Fibroblast of lung (primary cell): ENCODE measurements at regions not wholly inside any gene's neighbourhood (a gene's known extent, or its start where the extent isn't known, plus 50 kb on each side); places are given as distances from the start of the nearest gene placed in this dataset.

ENCODE experiments used
- DNase-seq, 2 donors: peaks; one replicate each; pipeline versions ENCODE4 v3.0.0 to v3.0.0-alpha.2; 2010; ENCODE audit warnings: low read depth in 2 of 2
- H2AFZ ChIP-seq: 2 replicates; pipeline ENCODE4 v1.5.1; 2012; ENCODE audit warnings: low read length, control low read depth, inconsistent platforms
- H3K27ac ChIP-seq: 2 replicates; pipeline ENCODE4 v1.5.1; 2011; ENCODE audit warnings: low read length, control low read depth; ENCODE audit not compliant: insufficient read depth
- H3K27me3 ChIP-seq: 2 replicates; pipeline ENCODE4 v1.5.1; 2011; ENCODE audit warnings: mild to moderate bottlenecking, low read length; ENCODE audit not compliant: control insufficient read depth, insufficient read depth
- H3K36me3 ChIP-seq: 2 replicates; pipeline ENCODE4 v1.5.1; 2011; ENCODE audit warnings: low read length; ENCODE audit not compliant: control insufficient read depth, insufficient read depth
- H3K4me1 ChIP-seq: 2 replicates; pipeline ENCODE4 v1.5.1; 2011; ENCODE audit warnings: low read length; ENCODE audit not compliant: control insufficient read depth, insufficient read depth; ENCODE audit errors: extremely low read depth
- H3K4me2 ChIP-seq: 2 replicates; pipeline ENCODE4 v1.5.1; 2011; ENCODE audit warnings: low read length, control low read depth; ENCODE audit not compliant: insufficient read depth; ENCODE audit errors: extremely low read depth
- H3K4me3 ChIP-seq, 4 experiments: fragments of 200-600 bp in 1 of 4; sonication (generic) in 1 of 4; replicated peaks in 1 of 4; 2 replicates each; pipeline ENCODE4 v1.5.1; 2011 to 2016; ENCODE audit warnings: low read length in 4 of 4, low read depth in 3 of 4, mild to moderate bottlenecking in 3 of 4, control low read depth in 2 of 4, inconsistent platforms in 1 of 4, mixed read lengths in 1 of 4; ENCODE audit not compliant: insufficient read depth in 1 of 4; ENCODE audit errors: control extremely low read depth in 1 of 4
- H3K79me2 ChIP-seq: 2 replicates; pipeline ENCODE4 v1.5.1; 2012; ENCODE audit warnings: mild to moderate bottlenecking, low read length, inconsistent platforms; ENCODE audit not compliant: control insufficient read depth, insufficient read depth
- H3K9ac ChIP-seq: 2 replicates; pipeline ENCODE4 v1.5.1; 2011; ENCODE audit warnings: mild to moderate bottlenecking, low read length, control low read depth; ENCODE audit not compliant: insufficient read depth
- H3K9me3 ChIP-seq: 2 replicates; pipeline ENCODE4 v1.5.1; 2012; ENCODE audit warnings: low read depth, low read length; ENCODE audit not compliant: control insufficient read depth, insufficient read depth
- H4K20me1 ChIP-seq: 2 replicates; pipeline ENCODE4 v1.5.1; 2011; ENCODE audit warnings: low read length; ENCODE audit not compliant: control insufficient read depth, insufficient read depth; ENCODE audit errors: extremely low read depth
- EZH2 ChIP-seq: IDR thresholded peaks from 2 replicates; pipeline ENCODE4 v1.5.1; 2012; ENCODE audit warnings: low read length, control low read depth, mild to moderate bottlenecking; ENCODE audit errors: missing control alignments
- TF ChIP-seq, protein P1 (sequence below), 2 donors: IDR thresholded peaks in 1 of 2; conservative IDR thresholded peaks in 1 of 2; 1 replicate in 1 of 2; 2 replicates in 1 of 2; pipeline ENCODE4 v1.5.1; 2011 to 2012; ENCODE audit warnings: low read length in 2 of 2, control low read depth in 1 of 2, inconsistent platforms in 1 of 2, low read depth in 1 of 2, mild to moderate bottlenecking in 1 of 2

- Histone ChIP-seq H3K9me3 (no peaks in the 10 kb centered on the region), H2AFZ (no peak overlapping the region), H3K36me3 (no peaks in the 10 kb centered on the region), H3K4me2 (no peak overlapping the region), H3K9ac (no peak overlapping the region), H3K4me3 (no peak overlapping the region), H3K27me3 (peaks cover 7% of the 10 kb centered on the region), H3K27ac (no peak overlapping the region), H3K79me2 (no peaks in the 10 kb centered on the region), H3K4me1 (no peaks in the 10 kb centered on the region), H4K20me1 (no peaks in the 10 kb centered on the region)
- TF ChIP-seq, protein P1, sequence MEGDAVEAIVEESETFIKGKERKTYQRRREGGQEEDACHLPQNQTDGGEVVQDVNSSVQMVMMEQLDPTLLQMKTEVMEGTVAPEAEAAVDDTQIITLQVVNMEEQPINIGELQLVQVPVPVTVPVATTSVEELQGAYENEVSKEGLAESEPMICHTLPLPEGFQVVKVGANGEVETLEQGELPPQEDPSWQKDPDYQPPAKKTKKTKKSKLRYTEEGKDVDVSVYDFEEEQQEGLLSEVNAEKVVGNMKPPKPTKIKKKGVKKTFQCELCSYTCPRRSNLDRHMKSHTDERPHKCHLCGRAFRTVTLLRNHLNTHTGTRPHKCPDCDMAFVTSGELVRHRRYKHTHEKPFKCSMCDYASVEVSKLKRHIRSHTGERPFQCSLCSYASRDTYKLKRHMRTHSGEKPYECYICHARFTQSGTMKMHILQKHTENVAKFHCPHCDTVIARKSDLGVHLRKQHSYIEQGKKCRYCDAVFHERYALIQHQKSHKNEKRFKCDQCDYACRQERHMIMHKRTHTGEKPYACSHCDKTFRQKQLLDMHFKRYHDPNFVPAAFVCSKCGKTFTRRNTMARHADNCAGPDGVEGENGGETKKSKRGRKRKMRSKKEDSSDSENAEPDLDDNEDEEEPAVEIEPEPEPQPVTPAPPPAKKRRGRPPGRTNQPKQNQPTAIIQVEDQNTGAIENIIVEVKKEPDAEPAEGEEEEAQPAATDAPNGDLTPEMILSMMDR (conservative IDR thresholded peaks at IDR 0.05 in 1 of 2, IDR thresholded peaks at IDR 0.05 in 1 of 2; ENCODE audit: low read depth in 1 of 2, low read length in 2 of 2), result no peak
- TF ChIP-seq EZH2, result no peak
- DNase-seq, result no peak
Measured at GRCh38 chr12:31219521-31219920, 106.4 kb downstream of the SINHCAF start.

GRCh38 chr12:31220061-31220460 lies 105.9 kb downstream of the SINHCAF start:
- Histone ChIP-seq H2AFZ (no peak overlapping the region), H3K4me3 (no peak overlapping the region), H3K27me3 (peaks cover 7% of the 10 kb centered on the region), H3K36me3 (no peaks in the 10 kb centered on the region), H3K4me1 (no peaks in the 10 kb centered on the region), H3K9me3 (no peaks in the 10 kb centered on the region), H3K79me2 (no peaks in the 10 kb centered on the region), H3K4me2 (no peak overlapping the region), H3K27ac (no peak overlapping the region), H3K9ac (no peak overlapping the region), H4K20me1 (no peaks in the 10 kb centered on the region)
- no peak for DNase-seq
- TF ChIP-seq, protein P1 (conservative IDR thresholded peaks at IDR 0.05 in 1 of 2, IDR thresholded peaks at IDR 0.05 in 1 of 2; ENCODE audit: low read depth in 1 of 2, low read length in 2 of 2), result no peak
- TF ChIP-seq EZH2, result no peak

DNA sequence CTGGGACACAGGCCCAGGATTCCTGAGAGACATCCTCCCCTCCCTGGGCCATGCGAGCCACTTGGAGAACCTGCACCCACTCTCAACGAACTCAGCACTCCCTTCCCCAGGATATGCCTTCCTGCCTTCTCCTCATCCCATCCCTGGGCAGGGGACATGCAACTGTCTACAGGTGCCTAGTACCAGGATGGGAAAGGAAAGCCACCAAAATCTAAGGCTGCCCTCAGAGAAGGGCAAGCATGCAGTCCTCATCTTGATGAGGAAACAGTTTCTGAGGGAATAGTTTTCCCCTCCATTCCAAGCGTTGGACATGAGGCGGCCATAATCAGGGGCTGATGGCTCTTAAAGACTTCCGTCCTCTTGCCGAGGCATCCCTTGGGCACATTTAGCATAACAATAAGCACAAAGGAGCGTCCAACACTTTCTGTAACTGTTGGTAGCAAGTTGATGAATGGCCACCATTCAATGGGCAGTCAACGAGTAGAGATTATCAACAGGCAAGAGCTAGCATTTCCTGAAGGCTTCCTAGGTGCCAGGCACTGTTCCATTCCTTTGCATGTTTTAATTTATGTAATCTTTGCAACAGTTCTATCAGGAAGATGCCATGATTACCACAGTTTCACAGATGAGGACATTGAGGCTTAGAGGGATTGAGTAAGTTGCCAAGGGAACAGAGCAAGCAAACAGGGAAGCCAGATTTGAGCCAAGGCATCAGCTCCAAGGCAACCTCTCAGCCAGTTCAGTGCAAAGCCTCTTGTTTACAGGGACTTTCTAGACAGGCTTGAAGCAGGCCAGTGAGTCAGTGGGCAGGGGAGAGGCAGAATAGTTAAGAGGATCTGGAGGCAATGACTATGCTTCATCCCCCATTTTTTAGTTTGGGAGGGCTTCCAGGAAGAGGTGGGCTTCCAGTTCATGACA lies 105.1 kb downstream of the SINHCAF start:
- no peak overlapping the region for H3K9ac ChIP-seq
- no peaks in the 10 kb centered on the region for H3K79me2 ChIP-seq
- DNase-seq, result peak; percentile 19 to 34
- no peak overlapping the region for H3K27ac ChIP-seq
- no peaks in the 10 kb centered on the region for H3K36me3 ChIP-seq
- no peaks in the 10 kb centered on the region for H4K20me1 ChIP-seq
- peaks cover 7% of the 10 kb centered on the region for H3K27me3 ChIP-seq
- H3K9me3 ChIP-seq, result no peaks in the 10 kb centered on the region
- H2AFZ ChIP-seq, result no peak overlapping the region
- no peaks in the 10 kb centered on the region for H3K4me1 ChIP-seq
- no peak overlapping the region for H3K4me3 ChIP-seq
- TF ChIP-seq, protein P1 (conservative IDR thresholded peaks at IDR 0.05 in 1 of 2, IDR thresholded peaks at IDR 0.05 in 1 of 2; ENCODE audit: low read depth in 1 of 2, low read length in 2 of 2), result no peak
- no peak overlapping the region for H3K4me2 ChIP-seq
